Prostate gland (tissue), 2 donors: ENCODE measurements at regions not wholly inside any gene's neighbourhood (a gene's known extent, or its start where the extent isn't known, plus 50 kb on each side); places are given as distances from the start of the nearest gene placed in this dataset.

Source experiments
- POLR2A ChIP-seq: fragments of 450-650 bp; IDR thresholded peaks from one replicate; pipeline ENCODE4 v1.6.1; 2016; ENCODE audit warnings: antibody characterized with exemption, mild to moderate bottlenecking
- POLR2AphosphoS5 ChIP-seq: sonication (generic); formaldehyde crosslinking; IDR thresholded peaks from one replicate; pipeline ENCODE4 v1.6.1; 2017; ENCODE audit warnings: antibody characterized with exemption
- TF ChIP-seq, protein P1 (sequence below), 4 experiments: fragments of 200-600 bp in 2 of 4; fragments of 450-650 bp in 2 of 4; sonication (generic) in 2 of 4; IDR thresholded peaks; 1 replicate in 3 of 4; 2 replicates in 1 of 4; pipeline ENCODE4 v1.5.1; 2016 to 2019; ENCODE audit warnings: antibody characterized with exemption in 4 of 4, mild to moderate bottlenecking in 2 of 4, moderate library complexity in 2 of 4

DNA sequence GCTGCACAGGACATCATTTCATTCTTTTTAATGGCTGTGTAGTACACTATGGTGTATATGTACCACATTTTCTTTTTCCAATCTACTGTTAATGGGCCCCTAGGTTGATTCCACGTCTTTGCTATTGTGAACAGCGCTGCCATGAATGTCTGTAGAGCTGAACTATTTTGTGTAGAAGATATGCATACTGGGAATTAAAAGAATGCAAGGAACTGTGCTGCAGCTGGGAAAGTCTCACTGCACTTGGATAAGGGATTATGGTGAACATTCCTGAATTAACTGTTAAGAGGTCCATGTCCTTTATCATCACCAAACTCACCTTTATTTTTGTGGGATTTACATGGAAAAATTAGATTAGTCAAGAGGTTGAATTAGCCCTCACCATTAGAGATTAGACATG, 224.7 kb downstream of the SNX19 start:
- TF ChIP-seq, protein P1, sequence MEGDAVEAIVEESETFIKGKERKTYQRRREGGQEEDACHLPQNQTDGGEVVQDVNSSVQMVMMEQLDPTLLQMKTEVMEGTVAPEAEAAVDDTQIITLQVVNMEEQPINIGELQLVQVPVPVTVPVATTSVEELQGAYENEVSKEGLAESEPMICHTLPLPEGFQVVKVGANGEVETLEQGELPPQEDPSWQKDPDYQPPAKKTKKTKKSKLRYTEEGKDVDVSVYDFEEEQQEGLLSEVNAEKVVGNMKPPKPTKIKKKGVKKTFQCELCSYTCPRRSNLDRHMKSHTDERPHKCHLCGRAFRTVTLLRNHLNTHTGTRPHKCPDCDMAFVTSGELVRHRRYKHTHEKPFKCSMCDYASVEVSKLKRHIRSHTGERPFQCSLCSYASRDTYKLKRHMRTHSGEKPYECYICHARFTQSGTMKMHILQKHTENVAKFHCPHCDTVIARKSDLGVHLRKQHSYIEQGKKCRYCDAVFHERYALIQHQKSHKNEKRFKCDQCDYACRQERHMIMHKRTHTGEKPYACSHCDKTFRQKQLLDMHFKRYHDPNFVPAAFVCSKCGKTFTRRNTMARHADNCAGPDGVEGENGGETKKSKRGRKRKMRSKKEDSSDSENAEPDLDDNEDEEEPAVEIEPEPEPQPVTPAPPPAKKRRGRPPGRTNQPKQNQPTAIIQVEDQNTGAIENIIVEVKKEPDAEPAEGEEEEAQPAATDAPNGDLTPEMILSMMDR (IDR thresholded peaks at IDR 0.05), result no peak
- TF ChIP-seq POLR2A (no peak), POLR2AphosphoS5 (no peak)
